WTC11 (cell line): ENCODE measurements at regions not wholly inside any gene's neighbourhood (a gene's known extent, or its start where the extent isn't known, plus 50 kb on each side); places are given as distances from the start of the nearest gene placed in this dataset.

Source experiments
- ATAC-seq: fragments of 200-7000 bp; cut with Tn5 transposase; 2 replicates; pipeline ENCODE4 v1.10.0; 2021; ENCODE audit warnings: mild to moderate bottlenecking, moderate library complexity
- CTCF ChIA-PET: fragments of 300-600 bp; sonication (Branson Sonifier 250); formaldehyde crosslinking; loops from one replicate; lab custom pipeline; 2021; ENCODE audit warnings: antibody characterized with exemption; lab: Charles Lee
- POLR2A ChIA-PET: fragments of 350-600 bp; sonication (Branson Sonifier 250); formaldehyde crosslinking; loops from one replicate; lab custom pipeline; 2021; ENCODE audit warnings: antibody characterized with exemption; lab: Charles Lee
- DNase-seq: peaks from one replicate; pipeline ENCODE4 v3.0.0; 2021; ENCODE audit warnings: low spot score
- H3K27ac Mint-ChIP-seq: 2 replicates; pipeline ENCODE4 v1.8.0; 2021; ENCODE audit warnings: mixed read lengths
- H3K27me3 Mint-ChIP-seq: 2 replicates; pipeline ENCODE4 v1.8.0; 2021; ENCODE audit warnings: low read depth, mild to moderate bottlenecking, moderate library complexity, mixed read lengths
- H3K36me3 Mint-ChIP-seq: 2 replicates; pipeline ENCODE4 v1.8.0; 2021; ENCODE audit warnings: mixed read lengths
- H3K4me1 Mint-ChIP-seq: 2 replicates; pipeline ENCODE4 v1.8.0; 2022; ENCODE audit warnings: mixed read lengths
- H3K4me3 Mint-ChIP-seq: 2 replicates; pipeline ENCODE4 v1.8.0; 2021; ENCODE audit warnings: mild to moderate bottlenecking, moderate library complexity, mixed read lengths
- H3K9me3 Mint-ChIP-seq: 2 replicates; pipeline ENCODE4 v1.8.0; 2021; ENCODE audit warnings: mixed read lengths
- FOXP1 ChIP-seq: sonication (generic); formaldehyde crosslinking; IDR thresholded peaks from 2 replicates; pipeline ENCODE4 v1.8.0; 2022; ENCODE audit warnings: missing genetic modification reagents, mild to moderate bottlenecking, moderate library complexity, borderline replicate concordance
- GRHL2 ChIP-seq: fragments of 250-450 bp; sonication (Bioruptor Pico); IDR thresholded peaks from 2 replicates; pipeline ENCODE4 v1.8.0; 2022; ENCODE audit warnings: mild to moderate bottlenecking, moderate library complexity; ENCODE audit not compliant: insufficient replicate concordance, severe bottlenecking
- NR2C2 ChIP-seq: sonication (generic); formaldehyde crosslinking; IDR thresholded peaks from 2 replicates; pipeline ENCODE4 v1.8.0; 2022; ENCODE audit warnings: mild to moderate bottlenecking, missing genetic modification reagents
- RELA ChIP-seq: sonication (generic); formaldehyde crosslinking; IDR thresholded peaks from 2 replicates; pipeline ENCODE4 v1.8.1; 2022; ENCODE audit warnings: missing genetic modification reagents, mild to moderate bottlenecking, borderline replicate concordance
- TP53 ChIP-seq: sonication (generic); formaldehyde crosslinking; IDR thresholded peaks from 2 replicates; pipeline ENCODE4 v1.8.1; 2023; ENCODE audit warnings: mild to moderate bottlenecking, missing genetic modification reagents
- ZNF263 ChIP-seq: sonication (generic); formaldehyde crosslinking; IDR thresholded peaks from 2 replicates; pipeline ENCODE4 v1.8.1; 2022; ENCODE audit warnings: low read depth, mild to moderate bottlenecking, moderate library complexity, missing genetic modification reagents
- ZNF317 ChIP-seq: sonication (generic); formaldehyde crosslinking; IDR thresholded peaks from 2 replicates; pipeline ENCODE4 v1.8.1; 2023; ENCODE audit warnings: low read depth, mild to moderate bottlenecking, moderate library complexity, missing genetic modification reagents, borderline replicate concordance
- ZNF396 ChIP-seq: fragments of 250-450 bp; sonication (Bioruptor Pico); IDR thresholded peaks from 2 replicates; pipeline ENCODE4 v1.8.0; 2021; ENCODE audit warnings: mild to moderate bottlenecking, moderate library complexity, borderline replicate concordance
- TF ChIP-seq, protein P1 (sequence below): sonication (generic); formaldehyde crosslinking; IDR thresholded peaks from 2 replicates; pipeline ENCODE4 v1.8.0; 2023; ENCODE audit warnings: missing genetic modification reagents
- TF ChIP-seq, protein P2 (sequence below): sonication (generic); formaldehyde crosslinking; IDR thresholded peaks from 2 replicates; pipeline ENCODE4 v1.8.1; 2023; ENCODE audit warnings: mild to moderate bottlenecking, missing genetic modification reagents
- TF ChIP-seq, protein P3 (sequence below): sonication (generic); formaldehyde crosslinking; IDR thresholded peaks from 2 replicates; pipeline ENCODE4 v1.8.1; 2022; ENCODE audit warnings: missing genetic modification reagents, borderline replicate concordance
- TF ChIP-seq, protein P4 (sequence below): sonication (generic); formaldehyde crosslinking; IDR thresholded peaks from 2 replicates; pipeline ENCODE4 v1.8.1; 2023; ENCODE audit warnings: mild to moderate bottlenecking, missing genetic modification reagents
- TF ChIP-seq, protein P5 (sequence below): sonication (generic); formaldehyde crosslinking; IDR thresholded peaks from 2 replicates; pipeline ENCODE4 v1.8.0; 2022; ENCODE audit warnings: missing genetic modification reagents
- TF ChIP-seq, protein P6 (sequence below): sonication (generic); formaldehyde crosslinking; IDR thresholded peaks from 2 replicates; pipeline ENCODE4 v1.8.1; 2023; ENCODE audit warnings: mild to moderate bottlenecking, missing genetic modification reagents, moderate library complexity
- TF ChIP-seq, protein P7 (sequence below): fragments of 200-600 bp; IDR thresholded peaks from 2 replicates; pipeline ENCODE4 v1.8.0; 2022; ENCODE audit warnings: antibody characterized with exemption
- TF ChIP-seq, protein P8 (sequence below): sonication (generic); formaldehyde crosslinking; conservative IDR thresholded peaks from 2 replicates; pipeline ENCODE4 v1.8.1; 2022; ENCODE audit warnings: mild to moderate bottlenecking, missing genetic modification reagents
- TF ChIP-seq, protein P9 (sequence below): sonication (generic); formaldehyde crosslinking; IDR thresholded peaks from 2 replicates; pipeline ENCODE4 v1.8.0; 2022; ENCODE audit warnings: mild to moderate bottlenecking, missing genetic modification reagents

DNA sequence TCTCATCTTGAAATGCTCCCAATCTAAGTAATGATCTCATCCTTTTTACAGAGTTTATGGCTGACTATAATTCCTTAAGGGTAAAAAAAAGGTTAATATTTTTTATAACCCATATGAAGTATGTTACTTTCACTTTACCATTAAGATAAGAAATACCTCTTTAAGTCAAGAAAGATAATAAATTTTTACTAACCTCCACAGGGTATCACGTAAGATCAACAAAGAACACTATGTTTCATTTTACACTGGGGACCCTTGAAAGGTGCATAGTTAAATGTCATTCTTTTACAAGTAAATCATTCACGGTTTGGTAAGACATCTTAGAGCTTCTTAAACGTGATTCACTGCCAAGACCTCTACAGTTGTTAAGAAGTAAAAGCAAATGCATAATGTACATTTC is 472.7 kb upstream of the CDH9 start:
- H3K27me3 Mint-ChIP-seq: no peaks in the 10 kb centered on the region
- ATAC-seq (no peak), DNase-seq (no peak)
- peaks cover 25% of the 10 kb centered on the region for H3K9me3 Mint-ChIP-seq
- H3K4me1 Mint-ChIP-seq: no peaks in the 10 kb centered on the region
- H3K4me3 Mint-ChIP-seq: no peak overlapping the region
- H3K36me3 Mint-ChIP-seq: peaks cover 6% of the 10 kb centered on the region
- CTCF ChIA-PET: no interaction called here
- H3K27ac Mint-ChIP-seq: no peak overlapping the region
- POLR2A ChIA-PET: no interaction called here
- TF ChIP-seq, protein P1, sequence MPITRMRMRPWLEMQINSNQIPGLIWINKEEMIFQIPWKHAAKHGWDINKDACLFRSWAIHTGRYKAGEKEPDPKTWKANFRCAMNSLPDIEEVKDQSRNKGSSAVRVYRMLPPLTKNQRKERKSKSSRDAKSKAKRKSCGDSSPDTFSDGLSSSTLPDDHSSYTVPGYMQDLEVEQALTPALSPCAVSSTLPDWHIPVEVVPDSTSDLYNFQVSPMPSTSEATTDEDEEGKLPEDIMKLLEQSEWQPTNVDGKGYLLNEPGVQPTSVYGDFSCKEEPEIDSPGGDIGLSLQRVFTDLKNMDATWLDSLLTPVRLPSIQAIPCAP: no peak
- TF ChIP-seq, protein P2, sequence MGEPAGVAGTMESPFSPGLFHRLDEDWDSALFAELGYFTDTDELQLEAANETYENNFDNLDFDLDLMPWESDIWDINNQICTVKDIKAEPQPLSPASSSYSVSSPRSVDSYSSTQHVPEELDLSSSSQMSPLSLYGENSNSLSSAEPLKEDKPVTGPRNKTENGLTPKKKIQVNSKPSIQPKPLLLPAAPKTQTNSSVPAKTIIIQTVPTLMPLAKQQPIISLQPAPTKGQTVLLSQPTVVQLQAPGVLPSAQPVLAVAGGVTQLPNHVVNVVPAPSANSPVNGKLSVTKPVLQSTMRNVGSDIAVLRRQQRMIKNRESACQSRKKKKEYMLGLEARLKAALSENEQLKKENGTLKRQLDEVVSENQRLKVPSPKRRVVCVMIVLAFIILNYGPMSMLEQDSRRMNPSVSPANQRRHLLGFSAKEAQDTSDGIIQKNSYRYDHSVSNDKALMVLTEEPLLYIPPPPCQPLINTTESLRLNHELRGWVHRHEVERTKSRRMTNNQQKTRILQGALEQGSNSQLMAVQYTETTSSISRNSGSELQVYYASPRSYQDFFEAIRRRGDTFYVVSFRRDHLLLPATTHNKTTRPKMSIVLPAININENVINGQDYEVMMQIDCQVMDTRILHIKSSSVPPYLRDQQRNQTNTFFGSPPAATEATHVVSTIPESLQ (CRISPR knock-in tag): no peak
- TF ChIP-seq, protein P3, sequence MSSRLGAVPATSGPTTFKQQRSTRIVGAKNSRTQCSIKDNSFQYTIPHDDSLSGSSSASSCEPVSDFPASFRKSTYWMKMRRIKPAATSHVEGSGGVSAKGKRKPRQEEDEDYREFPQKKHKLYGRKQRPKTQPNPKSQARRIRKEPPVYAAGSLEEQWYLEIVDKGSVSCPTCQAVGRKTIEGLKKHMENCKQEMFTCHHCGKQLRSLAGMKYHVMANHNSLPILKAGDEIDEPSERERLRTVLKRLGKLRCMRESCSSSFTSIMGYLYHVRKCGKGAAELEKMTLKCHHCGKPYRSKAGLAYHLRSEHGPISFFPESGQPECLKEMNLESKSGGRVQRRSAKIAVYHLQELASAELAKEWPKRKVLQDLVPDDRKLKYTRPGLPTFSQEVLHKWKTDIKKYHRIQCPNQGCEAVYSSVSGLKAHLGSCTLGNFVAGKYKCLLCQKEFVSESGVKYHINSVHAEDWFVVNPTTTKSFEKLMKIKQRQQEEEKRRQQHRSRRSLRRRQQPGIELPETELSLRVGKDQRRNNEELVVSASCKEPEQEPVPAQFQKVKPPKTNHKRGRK: no peak
- TF ChIP-seq, protein P4, sequence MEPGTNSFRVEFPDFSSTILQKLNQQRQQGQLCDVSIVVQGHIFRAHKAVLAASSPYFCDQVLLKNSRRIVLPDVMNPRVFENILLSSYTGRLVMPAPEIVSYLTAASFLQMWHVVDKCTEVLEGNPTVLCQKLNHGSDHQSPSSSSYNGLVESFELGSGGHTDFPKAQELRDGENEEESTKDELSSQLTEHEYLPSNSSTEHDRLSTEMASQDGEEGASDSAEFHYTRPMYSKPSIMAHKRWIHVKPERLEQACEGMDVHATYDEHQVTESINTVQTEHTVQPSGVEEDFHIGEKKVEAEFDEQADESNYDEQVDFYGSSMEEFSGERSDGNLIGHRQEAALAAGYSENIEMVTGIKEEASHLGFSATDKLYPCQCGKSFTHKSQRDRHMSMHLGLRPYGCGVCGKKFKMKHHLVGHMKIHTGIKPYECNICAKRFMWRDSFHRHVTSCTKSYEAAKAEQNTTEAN (CRISPR knock-in tag): no peak
- no peak for TF ChIP-seq ZNF317 (CRISPR knock-in tag)
- no peak for TF ChIP-seq TP53
- TF ChIP-seq, protein P5, sequence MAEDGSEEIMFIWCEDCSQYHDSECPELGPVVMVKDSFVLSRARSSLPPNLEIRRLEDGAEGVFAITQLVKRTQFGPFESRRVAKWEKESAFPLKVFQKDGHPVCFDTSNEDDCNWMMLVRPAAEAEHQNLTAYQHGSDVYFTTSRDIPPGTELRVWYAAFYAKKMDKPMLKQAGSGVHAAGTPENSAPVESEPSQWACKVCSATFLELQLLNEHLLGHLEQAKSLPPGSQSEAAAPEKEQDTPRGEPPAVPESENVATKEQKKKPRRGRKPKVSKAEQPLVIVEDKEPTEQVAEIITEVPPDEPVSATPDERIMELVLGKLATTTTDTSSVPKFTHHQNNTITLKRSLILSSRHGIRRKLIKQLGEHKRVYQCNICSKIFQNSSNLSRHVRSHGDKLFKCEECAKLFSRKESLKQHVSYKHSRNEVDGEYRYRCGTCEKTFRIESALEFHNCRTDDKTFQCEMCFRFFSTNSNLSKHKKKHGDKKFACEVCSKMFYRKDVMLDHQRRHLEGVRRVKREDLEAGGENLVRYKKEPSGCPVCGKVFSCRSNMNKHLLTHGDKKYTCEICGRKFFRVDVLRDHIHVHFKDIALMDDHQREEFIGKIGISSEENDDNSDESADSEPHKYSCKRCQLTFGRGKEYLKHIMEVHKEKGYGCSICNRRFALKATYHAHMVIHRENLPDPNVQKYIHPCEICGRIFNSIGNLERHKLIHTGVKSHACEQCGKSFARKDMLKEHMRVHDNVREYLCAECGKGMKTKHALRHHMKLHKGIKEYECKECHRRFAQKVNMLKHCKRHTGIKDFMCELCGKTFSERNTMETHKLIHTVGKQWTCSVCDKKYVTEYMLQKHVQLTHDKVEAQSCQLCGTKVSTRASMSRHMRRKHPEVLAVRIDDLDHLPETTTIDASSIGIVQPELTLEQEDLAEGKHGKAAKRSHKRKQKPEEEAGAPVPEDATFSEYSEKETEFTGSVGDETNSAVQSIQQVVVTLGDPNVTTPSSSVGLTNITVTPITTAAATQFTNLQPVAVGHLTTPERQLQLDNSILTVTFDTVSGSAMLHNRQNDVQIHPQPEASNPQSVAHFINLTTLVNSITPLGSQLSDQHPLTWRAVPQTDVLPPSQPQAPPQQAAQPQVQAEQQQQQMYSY (CRISPR knock-in tag): no peak
- TF ChIP-seq, protein P6, sequence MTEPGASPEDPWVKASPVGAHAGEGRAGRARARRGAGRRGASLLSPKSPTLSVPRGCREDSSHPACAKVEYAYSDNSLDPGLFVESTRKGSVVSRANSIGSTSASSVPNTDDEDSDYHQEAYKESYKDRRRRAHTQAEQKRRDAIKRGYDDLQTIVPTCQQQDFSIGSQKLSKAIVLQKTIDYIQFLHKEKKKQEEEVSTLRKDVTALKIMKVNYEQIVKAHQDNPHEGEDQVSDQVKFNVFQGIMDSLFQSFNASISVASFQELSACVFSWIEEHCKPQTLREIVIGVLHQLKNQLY (CRISPR knock-in tag): no peak
- no peak for TF ChIP-seq ZNF396 (CRISPR knock-in tag)
- TF ChIP-seq FOXP1 (CRISPR knock-in tag): no peak
- TF ChIP-seq, protein P7, sequence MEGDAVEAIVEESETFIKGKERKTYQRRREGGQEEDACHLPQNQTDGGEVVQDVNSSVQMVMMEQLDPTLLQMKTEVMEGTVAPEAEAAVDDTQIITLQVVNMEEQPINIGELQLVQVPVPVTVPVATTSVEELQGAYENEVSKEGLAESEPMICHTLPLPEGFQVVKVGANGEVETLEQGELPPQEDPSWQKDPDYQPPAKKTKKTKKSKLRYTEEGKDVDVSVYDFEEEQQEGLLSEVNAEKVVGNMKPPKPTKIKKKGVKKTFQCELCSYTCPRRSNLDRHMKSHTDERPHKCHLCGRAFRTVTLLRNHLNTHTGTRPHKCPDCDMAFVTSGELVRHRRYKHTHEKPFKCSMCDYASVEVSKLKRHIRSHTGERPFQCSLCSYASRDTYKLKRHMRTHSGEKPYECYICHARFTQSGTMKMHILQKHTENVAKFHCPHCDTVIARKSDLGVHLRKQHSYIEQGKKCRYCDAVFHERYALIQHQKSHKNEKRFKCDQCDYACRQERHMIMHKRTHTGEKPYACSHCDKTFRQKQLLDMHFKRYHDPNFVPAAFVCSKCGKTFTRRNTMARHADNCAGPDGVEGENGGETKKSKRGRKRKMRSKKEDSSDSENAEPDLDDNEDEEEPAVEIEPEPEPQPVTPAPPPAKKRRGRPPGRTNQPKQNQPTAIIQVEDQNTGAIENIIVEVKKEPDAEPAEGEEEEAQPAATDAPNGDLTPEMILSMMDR: no peak
- TF ChIP-seq GRHL2 (CRISPR knock-in tag): no peak
- TF ChIP-seq, protein P8, sequence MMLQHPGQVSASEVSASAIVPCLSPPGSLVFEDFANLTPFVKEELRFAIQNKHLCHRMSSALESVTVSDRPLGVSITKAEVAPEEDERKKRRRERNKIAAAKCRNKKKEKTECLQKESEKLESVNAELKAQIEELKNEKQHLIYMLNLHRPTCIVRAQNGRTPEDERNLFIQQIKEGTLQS (CRISPR knock-in tag): no peak
- TF ChIP-seq ZNF263 (CRISPR knock-in tag): no peak
- TF ChIP-seq RELA (CRISPR knock-in tag): no peak
- no peak for TF ChIP-seq NR2C2 (CRISPR knock-in tag)
- TF ChIP-seq, protein P9, sequence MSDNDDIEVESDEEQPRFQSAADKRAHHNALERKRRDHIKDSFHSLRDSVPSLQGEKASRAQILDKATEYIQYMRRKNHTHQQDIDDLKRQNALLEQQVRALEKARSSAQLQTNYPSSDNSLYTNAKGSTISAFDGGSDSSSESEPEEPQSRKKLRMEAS (CRISPR knock-in tag): no peak
